SKM-1 (cell line): ENCODE measurements at regions not wholly inside any gene's neighbourhood (a gene's known extent, or its start where the extent isn't known, plus 50 kb on each side); places are given as distances from the start of the nearest gene placed in this dataset.

Experiments used
- DNase-seq: peaks from one replicate; lab custom pipeline; 2025; ENCODE audit not compliant: unreplicated experiment; lab: John Stamatoyannopoulos, UW

GRCh38 chr16:79498928-79499327, 101.6 kb downstream of the MAF start:
- DNase-seq = no peak

GRCh38 chr16:79497606-79498350, 102.8 kb downstream of the MAF start:
- no peak for DNase-seq

- no peak for DNase-seq
These were observed 106.6 kb downstream of the MAF start for GRCh38 chr16:79493911-79494310.

- DNase-seq = no peak
These were observed 108.5 kb downstream of the MAF start for GRCh38 chr16:79492036-79492435.

- no peak for DNase-seq
These were observed 115.5 kb downstream of the MAF start for GRCh38 chr16:79485020-79485419.

GRCh38 chr16:79484237-79484636, 116.3 kb downstream of the MAF start:
- no peak for DNase-seq

GRCh38 chr16:79483336-79483735, 117.2 kb downstream of the MAF start:
- DNase-seq = no peak

GRCh38 chr16:79482011-79482410, 118.5 kb downstream of the MAF start:
- no peak for DNase-seq

GRCh38 chr16:79480929-79481328, 119.6 kb downstream of the MAF start:
- no peak for DNase-seq

- DNase-seq = no peak
These were observed 120.5 kb downstream of the MAF start for GRCh38 chr16:79480056-79480455.

- no peak for DNase-seq
These were observed 124.0 kb downstream of the MAF start for GRCh38 chr16:79476580-79476979.

- DNase-seq = no peak
These were observed 124.7 kb downstream of the MAF start for GRCh38 chr16:79475841-79476240.

- no peak for DNase-seq
These were observed 127.1 kb downstream of the MAF start for GRCh38 chr16:79473456-79473855.

- DNase-seq = no peak
These were observed 128.1 kb downstream of the MAF start for GRCh38 chr16:79472426-79472825.

- no peak for DNase-seq
These were observed 130.5 kb downstream of the MAF start for GRCh38 chr16:79469999-79470398.

- no peak for DNase-seq
These were observed 131.9 kb downstream of the MAF start for GRCh38 chr16:79468631-79469030.

- no peak for DNase-seq
These were observed 132.4 kb downstream of the MAF start for GRCh38 chr16:79468121-79468552.

- DNase-seq = no peak
These were observed 134.4 kb downstream of the MAF start for GRCh38 chr16:79466111-79466510.

- no peak for DNase-seq
These were observed 136.7 kb downstream of the MAF start for GRCh38 chr16:79463841-79464240.

GRCh38 chr16:79456036-79456435, 144.5 kb downstream of the MAF start:
- DNase-seq = no peak

- DNase-seq = no peak
These were observed 147.9 kb downstream of the MAF start for GRCh38 chr16:79452671-79453070.

- peak; percentile 85 for DNase-seq
These were observed 149.2 kb downstream of the MAF start for GRCh38 chr16:79451196-79451816.

- DNase-seq = no peak
These were observed 150.6 kb downstream of the MAF start for GRCh38 chr16:79449900-79450299.
